Activated naive CD8-positive, alpha-beta T cell treated with anti-CD3 and anti-CD28 coated beads, Interleukin-2, amount 50 U/mL, for 24 hours (primary cell): ENCODE measurements at regions not wholly inside any gene's neighbourhood (a gene's known extent, or its start where the extent isn't known, plus 50 kb on each side); places are given as distances from the start of the nearest gene placed in this dataset.
"Not testable (repeated sequence)": the region's sequence is repeated elsewhere in the genome, so short reads cannot be mapped to it uniquely, and the experiment has no call there.

Source experiments
- ATAC-seq: fragments of 150-1000 bp; cut with Tn5 transposase; one replicate; pipeline ENCODE4 v1.10.0; 2021
- DNase-seq: peaks from one replicate; pipeline ENCODE4 v3.0.0; 2021
- H3K27ac Mint-ChIP-seq: one replicate; pipeline ENCODE4 v1.8.0; 2021; ENCODE audit warnings: mild to moderate bottlenecking, mixed read lengths
- H3K27me3 Mint-ChIP-seq: one replicate; pipeline ENCODE4 v1.8.0; 2021; ENCODE audit warnings: mixed read lengths
- H3K36me3 Mint-ChIP-seq: one replicate; pipeline ENCODE4 v1.8.0; 2021; ENCODE audit warnings: low read depth, mixed read lengths
- H3K4me1 Mint-ChIP-seq: one replicate; pipeline ENCODE4 v1.8.0; 2021; ENCODE audit warnings: mixed read lengths
- H3K4me3 Mint-ChIP-seq: one replicate; pipeline ENCODE4 v1.8.0; 2021; ENCODE audit warnings: mild to moderate bottlenecking, moderate library complexity, mixed read lengths
- H3K9me3 Mint-ChIP-seq: one replicate; pipeline ENCODE4 v1.8.0; 2021; ENCODE audit warnings: mixed read lengths

DNA sequence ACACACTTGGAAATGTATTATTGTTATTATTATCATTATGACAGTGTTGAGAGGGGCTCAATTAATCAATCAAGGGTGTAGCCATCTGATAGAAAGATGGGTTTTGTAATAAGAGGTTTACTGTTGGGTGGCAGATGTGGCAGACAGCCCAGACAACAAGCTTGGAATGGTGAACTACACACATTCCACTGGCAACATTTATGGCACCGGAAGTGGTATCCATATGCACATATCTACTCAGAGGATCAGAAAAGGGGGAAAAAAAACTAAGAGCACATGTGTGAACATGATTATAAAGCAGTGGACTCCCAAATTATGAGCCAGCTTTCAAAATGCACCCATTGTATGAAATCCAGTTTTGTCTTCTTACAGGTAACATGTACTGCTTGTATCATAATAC lies 125.9 kb upstream of the ARX start:
- DNase-seq, result no peak
- ATAC-seq, result no peak
- no peaks in the 10 kb centered on the region for H3K4me1 Mint-ChIP-seq
- no peak overlapping the region for H3K27ac Mint-ChIP-seq
- H3K27me3 Mint-ChIP-seq, result peaks cover 7% of the 10 kb centered on the region
- H3K36me3 Mint-ChIP-seq, result no peaks in the 10 kb centered on the region
- H3K4me3 Mint-ChIP-seq, result no peak overlapping the region
- no peaks in the 10 kb centered on the region for H3K9me3 Mint-ChIP-seq

DNA sequence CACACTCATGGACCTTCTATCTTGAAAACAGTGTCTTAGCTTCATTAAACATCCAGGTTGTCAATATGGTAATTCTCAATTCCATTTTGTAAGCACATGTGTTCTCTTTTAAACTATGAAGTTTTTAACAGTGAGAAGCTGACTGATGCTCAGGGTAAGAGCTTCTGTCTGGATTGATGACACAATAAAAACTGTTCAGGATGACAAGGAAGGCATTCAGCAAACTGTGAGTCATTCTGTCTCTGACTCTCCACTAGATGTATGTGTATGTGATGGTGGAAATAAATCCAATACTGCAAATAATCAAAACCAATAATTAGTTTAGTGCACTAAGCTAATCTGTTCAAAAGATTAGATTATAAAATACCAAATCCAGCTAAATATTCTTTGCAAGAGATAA lies 115.3 kb upstream of the ARX start:
- Mint-ChIP-seq H3K27ac (no peak overlapping the region), H3K27me3 (peaks cover 2% of the 10 kb centered on the region), H3K36me3 (no peaks in the 10 kb centered on the region), H3K4me1 (no peaks in the 10 kb centered on the region), H3K4me3 (no peak overlapping the region), H3K9me3 (no peaks in the 10 kb centered on the region)
- no peak for DNase-seq
- ATAC-seq, result no peak

DNA sequence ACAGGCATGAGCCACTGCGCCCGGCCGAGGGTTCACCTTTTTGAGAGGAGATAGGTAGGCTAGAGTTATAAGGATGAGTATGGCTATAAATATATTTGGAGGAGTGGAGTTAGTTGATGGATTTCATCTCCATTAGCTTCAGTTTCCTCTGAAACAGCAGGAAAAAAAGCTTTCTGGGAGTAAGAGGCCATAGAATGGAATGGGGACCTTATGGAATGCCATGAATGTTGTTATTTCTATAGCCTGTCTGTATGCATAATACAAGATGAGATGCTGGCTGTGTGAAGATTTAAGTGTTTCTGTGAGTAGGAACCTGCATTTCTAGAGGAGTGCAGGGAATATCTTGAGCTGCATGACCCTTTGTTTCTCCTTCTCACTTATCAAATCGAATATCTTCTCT lies 114.9 kb upstream of the ARX start:
- Mint-ChIP-seq H3K36me3 (no peaks in the 10 kb centered on the region), H3K4me3 (no peak overlapping the region), H3K27me3 (peaks cover 2% of the 10 kb centered on the region), H3K9me3 (no peaks in the 10 kb centered on the region), H3K27ac (no peak overlapping the region), H3K4me1 (no peaks in the 10 kb centered on the region)
- DNase-seq, result no peak
- ATAC-seq, result no peak

DNA sequence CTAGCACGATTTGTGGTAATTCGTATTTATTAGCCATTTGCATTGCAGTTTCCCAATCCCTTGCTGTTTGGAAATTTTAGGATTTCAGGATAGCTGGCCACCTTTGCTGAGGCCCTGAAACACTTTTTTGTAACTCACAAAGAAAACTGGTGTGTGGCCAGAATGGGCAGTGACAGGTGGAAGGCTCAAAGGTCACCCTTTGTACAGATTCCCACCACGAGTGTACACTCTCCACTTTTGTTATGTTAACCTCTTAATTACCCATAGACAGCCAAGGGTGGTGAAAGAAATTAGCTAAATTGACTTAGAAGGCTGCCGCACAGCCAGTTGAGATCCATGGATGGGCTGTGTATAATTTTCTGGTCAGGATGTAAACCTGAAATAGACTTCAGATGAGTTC lies 109.7 kb upstream of the ARX start:
- peaks cover 2% of the 10 kb centered on the region for H3K27me3 Mint-ChIP-seq
- ATAC-seq, result no peak
- H3K27ac Mint-ChIP-seq, result no peak overlapping the region

DNA sequence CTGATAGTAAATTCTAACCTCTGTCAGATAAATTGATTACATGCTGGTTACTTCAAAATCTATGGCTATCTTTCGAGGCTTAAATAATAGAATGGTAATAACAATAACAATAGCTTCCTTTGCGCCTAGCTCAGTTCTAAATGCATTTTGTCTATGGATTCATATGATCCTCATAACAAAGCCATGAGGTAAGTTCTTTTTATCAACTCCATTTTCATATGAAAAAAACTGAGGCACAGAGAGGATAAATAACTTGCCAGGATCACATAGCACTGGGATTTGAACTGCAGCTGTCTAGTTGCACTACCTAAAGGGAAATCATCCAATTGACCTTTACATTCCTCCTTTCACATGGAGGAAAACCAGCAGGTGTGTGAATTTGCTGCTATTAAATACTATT lies 108.6 kb upstream of the ARX start:
- Mint-ChIP-seq H3K27ac (no peak overlapping the region), H3K4me1 (no peaks in the 10 kb centered on the region), H3K9me3 (no peaks in the 10 kb centered on the region), H3K27me3 (peaks cover 2% of the 10 kb centered on the region), H3K36me3 (no peaks in the 10 kb centered on the region), H3K4me3 (no peak overlapping the region)
- no peak for DNase-seq
- no peak for ATAC-seq

More for the DNA sequence above, 109.7 kb upstream of the ARX start:
- Mint-ChIP-seq H3K4me1 (no peaks in the 10 kb centered on the region), H3K4me3 (no peak overlapping the region), H3K36me3 (no peaks in the 10 kb centered on the region), H3K9me3 (no peaks in the 10 kb centered on the region)
- DNase-seq, result no peak

DNA sequence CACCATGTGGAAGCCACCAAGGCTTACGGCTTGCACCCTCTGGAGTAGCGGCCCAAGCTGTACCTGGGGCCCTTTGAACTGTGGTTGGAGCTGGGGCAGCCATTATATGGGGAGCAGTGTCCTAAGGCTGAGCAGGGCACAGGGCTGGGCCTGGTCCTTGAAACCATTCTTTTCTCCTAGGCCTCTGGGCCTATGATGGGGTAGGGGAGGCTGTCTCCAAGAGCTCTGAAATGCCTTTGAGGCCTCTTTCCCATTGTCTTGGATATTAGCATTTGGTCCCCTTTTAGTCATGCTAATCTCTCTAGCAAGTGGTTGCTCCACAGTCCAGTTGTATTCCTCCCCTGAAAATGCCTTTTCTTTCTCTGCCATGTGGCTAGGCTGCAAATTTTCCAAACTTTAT lies 96.4 kb upstream of the ARX start:
- Mint-ChIP-seq H3K27me3 (no peaks in the 10 kb centered on the region), H3K9me3 (no peaks in the 10 kb centered on the region), H3K4me1 (no peaks in the 10 kb centered on the region), H3K4me3 (no peak overlapping the region), H3K36me3 (no peaks in the 10 kb centered on the region), H3K27ac (no peak overlapping the region)
- ATAC-seq (no peak), DNase-seq (no peak)

DNA sequence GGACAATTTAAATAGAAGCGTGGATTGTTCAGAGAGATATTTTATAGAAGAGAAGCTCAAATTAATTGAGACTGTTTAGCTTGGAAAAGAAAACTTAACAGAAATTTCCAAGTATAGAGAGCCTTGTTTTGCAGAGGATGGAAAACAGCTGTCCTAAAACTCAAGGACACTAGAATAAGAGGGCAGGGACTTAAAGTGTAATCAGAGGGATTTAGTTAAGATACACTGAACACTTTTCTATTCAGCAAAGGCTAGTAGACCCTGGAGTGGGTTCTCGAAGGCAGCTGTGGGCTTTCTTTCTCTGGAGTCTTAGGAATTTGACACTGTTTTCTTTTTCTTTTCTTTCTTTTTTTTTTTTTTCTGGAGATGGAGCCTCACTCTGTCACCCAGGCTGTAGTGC lies 92.7 kb upstream of the ARX start:
- no peak for DNase-seq
- Mint-ChIP-seq H3K36me3 (no peaks in the 10 kb centered on the region), H3K27me3 (no peaks in the 10 kb centered on the region), H3K9me3 (no peaks in the 10 kb centered on the region), H3K4me3 (no peak overlapping the region), H3K4me1 (no peaks in the 10 kb centered on the region), H3K27ac (no peak overlapping the region)
- no peak for ATAC-seq

DNA sequence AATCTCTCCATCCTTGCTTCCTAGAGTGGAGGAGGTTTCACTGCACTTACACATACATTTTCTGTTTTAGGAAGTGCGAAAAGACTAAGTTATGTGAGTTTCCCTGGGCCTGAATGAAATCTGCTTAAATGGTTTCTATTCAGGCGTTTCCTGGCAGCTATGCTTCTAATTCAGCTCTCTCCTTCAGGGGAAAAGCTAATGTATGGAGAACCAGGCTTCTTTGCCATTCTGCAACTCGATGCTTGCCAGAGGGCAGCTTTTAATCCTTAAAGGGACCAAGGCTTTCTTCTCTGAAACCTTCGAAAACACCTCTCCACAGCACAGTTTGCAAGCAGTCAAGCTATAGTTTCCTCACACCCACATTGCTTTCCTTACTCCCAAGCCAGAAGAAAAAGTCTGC lies 89.5 kb upstream of the ARX start:
- DNase-seq, result no peak
- Mint-ChIP-seq H3K27ac (no peak overlapping the region), H3K4me3 (no peak overlapping the region), H3K36me3 (no peaks in the 10 kb centered on the region), H3K9me3 (peaks cover 3% of the 10 kb centered on the region), H3K27me3 (no peaks in the 10 kb centered on the region), H3K4me1 (no peaks in the 10 kb centered on the region)
- no peak for ATAC-seq

GRCh38 chrX:25096522-25097045 lies 80.8 kb upstream of the ARX start:
- H3K27ac Mint-ChIP-seq, result no peak overlapping the region
- H3K4me3 Mint-ChIP-seq, result no peak overlapping the region
- H3K4me1 Mint-ChIP-seq, result no peaks in the 10 kb centered on the region
- peaks cover 2% of the 10 kb centered on the region for H3K9me3 Mint-ChIP-seq
- DNase-seq (no peak), ATAC-seq (no peak)
- H3K27me3 Mint-ChIP-seq, result peaks cover 7% of the 10 kb centered on the region
- no peaks in the 10 kb centered on the region for H3K36me3 Mint-ChIP-seq

- H3K27ac Mint-ChIP-seq, H3K4me1 Mint-ChIP-seq, DNase-seq, H3K4me3 Mint-ChIP-seq, H3K9me3 Mint-ChIP-seq, ATAC-seq, H3K36me3 Mint-ChIP-seq: not testable (repeated sequence)
- peaks cover 10% of the 10 kb centered on the region for H3K27me3 Mint-ChIP-seq
Measured at GRCh38 chrX:25091152-25091551, 75.4 kb upstream of the ARX start.

DNA sequence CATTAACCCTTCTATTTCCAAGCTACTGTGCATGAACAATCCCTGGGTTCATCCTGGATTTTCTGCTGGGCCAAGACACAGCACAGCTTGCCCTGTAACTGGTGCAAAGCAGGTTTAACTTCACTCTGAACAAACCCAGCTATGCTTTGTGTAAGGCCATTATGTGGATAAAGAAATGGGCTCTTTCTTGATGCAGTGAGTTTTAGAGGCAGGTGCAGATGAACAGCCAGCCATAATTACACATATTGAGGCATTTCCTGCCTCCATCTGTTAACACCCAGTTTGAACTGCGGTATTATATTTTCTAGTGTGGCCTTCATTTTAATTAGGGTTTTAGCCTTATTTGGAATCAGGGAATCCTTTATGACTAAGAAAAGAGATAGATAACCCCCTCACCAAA lies 68.7 kb upstream of the ARX start:
- Mint-ChIP-seq H3K4me1 (no peaks in the 10 kb centered on the region), H3K4me3 (no peak overlapping the region), H3K9me3 (no peaks in the 10 kb centered on the region), H3K36me3 (no peaks in the 10 kb centered on the region), H3K27me3 (no peaks in the 10 kb centered on the region), H3K27ac (no peak overlapping the region)
- no peak for DNase-seq
- ATAC-seq, result no peak

GRCh38 chrX:25083661-25084060 lies 67.9 kb upstream of the ARX start:
- Mint-ChIP-seq H3K9me3 (no peaks in the 10 kb centered on the region), H3K4me1 (no peaks in the 10 kb centered on the region), H3K27ac (no peak overlapping the region), H3K4me3 (no peak overlapping the region), H3K36me3 (no peaks in the 10 kb centered on the region), H3K27me3 (no peaks in the 10 kb centered on the region)
- ATAC-seq (no peak), DNase-seq (no peak)

DNA sequence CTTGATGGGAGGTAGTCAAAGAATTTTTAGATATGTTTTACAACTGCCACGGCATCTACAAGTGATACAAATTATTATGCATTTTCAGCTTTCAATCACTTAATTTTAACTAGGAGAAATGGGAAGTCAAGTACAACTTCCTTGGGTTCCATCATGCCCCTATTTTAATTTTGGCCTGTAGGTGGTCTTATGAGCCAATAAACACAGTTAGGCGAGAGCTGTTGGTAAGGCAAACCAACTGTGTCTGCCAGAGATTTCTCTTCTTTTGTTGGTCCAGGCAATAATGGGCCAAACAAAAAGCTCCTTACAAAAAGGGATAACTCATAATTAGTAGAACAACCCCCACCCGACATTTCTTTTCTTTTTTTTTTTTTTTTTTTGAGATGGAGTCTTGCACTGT lies 63.3 kb upstream of the ARX start:
- Mint-ChIP-seq H3K27ac (no peak overlapping the region), H3K36me3 (no peaks in the 10 kb centered on the region), H3K9me3 (no peaks in the 10 kb centered on the region), H3K27me3 (no peaks in the 10 kb centered on the region), H3K4me1 (no peaks in the 10 kb centered on the region), H3K4me3 (no peak overlapping the region)
- no peak for DNase-seq
- ATAC-seq, result no peak

DNA sequence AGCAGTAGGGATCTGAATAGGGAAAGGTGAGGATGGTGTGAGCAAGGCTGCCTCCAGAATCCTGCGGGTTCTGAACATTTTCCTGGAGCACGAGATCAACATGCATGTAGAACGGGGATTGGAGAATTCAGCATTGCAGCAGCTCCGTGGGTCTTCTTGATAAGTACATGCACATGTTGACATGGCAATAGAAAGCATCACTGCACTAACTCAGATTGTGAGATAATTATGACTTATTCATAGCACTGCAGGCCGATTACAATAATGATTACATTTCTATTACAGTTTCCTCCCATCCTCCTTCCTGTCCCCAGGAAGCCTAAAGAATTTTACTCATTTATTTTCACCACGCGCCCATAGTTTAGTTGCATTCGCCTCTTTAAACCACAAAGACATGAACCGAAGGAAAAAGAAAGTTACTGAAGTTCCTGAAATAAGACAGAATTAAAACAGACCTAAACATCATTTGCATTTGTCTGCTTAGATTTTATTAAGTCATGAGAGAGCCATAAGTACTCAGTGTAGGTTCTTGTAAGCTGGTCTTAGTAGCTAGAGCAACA lies 61.3 kb upstream of the ARX start:
- Mint-ChIP-seq H3K27me3 (no peaks in the 10 kb centered on the region), H3K4me1 (no peaks in the 10 kb centered on the region), H3K36me3 (no peaks in the 10 kb centered on the region), H3K9me3 (no peaks in the 10 kb centered on the region), H3K27ac (no peak overlapping the region), H3K4me3 (no peak overlapping the region)
- DNase-seq (no peak), ATAC-seq (no peak)

GRCh38 chrX:25072247-25072646 lies 56.5 kb upstream of the ARX start:
- no peaks in the 10 kb centered on the region for H3K36me3 Mint-ChIP-seq
- no peaks in the 10 kb centered on the region for H3K9me3 Mint-ChIP-seq
- no peak overlapping the region for H3K4me3 Mint-ChIP-seq
- no peak for DNase-seq
- H3K27me3 Mint-ChIP-seq, result no peaks in the 10 kb centered on the region
- no peak overlapping the region for H3K27ac Mint-ChIP-seq
- H3K4me1 Mint-ChIP-seq, result peaks cover 11% of the 10 kb centered on the region
- no peak for ATAC-seq

DNA sequence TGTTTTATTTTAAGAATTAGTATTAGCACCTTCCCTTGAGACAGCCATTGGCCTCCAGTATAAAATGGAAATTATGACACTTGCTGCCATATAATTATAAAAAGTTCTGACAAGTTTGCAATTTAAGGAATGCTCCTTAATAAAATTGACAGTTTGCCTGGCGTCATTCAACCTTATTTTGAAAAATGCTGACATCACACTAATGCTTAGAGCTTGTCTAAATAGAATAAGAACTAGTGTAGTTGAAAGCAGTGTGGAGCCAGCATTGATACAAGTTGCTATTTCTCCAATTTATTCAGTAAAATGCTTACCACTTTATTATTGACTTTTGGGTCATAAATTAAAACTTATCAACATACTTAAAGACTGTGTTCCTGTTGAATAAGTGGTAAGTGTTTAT lies 54.3 kb upstream of the ARX start:
- Mint-ChIP-seq H3K27ac (no peak overlapping the region), H3K4me3 (no peak overlapping the region)

More for the DNA sequence above, 54.3 kb upstream of the ARX start:
- DNase-seq (no peak), ATAC-seq (no peak)
- Mint-ChIP-seq H3K36me3 (no peaks in the 10 kb centered on the region), H3K27me3 (no peaks in the 10 kb centered on the region), H3K4me1 (peaks cover 11% of the 10 kb centered on the region), H3K9me3 (no peaks in the 10 kb centered on the region)
